NCI-H82 (cell line): ENCODE measurements at regions not wholly inside any gene's neighbourhood (a gene's known extent, or its start where the extent isn't known, plus 50 kb on each side); places are given as distances from the start of the nearest gene placed in this dataset.

ENCODE experiments used
- DNase-seq: peaks from one replicate; lab custom pipeline; 2025; lab: John Stamatoyannopoulos, UW

DNA sequence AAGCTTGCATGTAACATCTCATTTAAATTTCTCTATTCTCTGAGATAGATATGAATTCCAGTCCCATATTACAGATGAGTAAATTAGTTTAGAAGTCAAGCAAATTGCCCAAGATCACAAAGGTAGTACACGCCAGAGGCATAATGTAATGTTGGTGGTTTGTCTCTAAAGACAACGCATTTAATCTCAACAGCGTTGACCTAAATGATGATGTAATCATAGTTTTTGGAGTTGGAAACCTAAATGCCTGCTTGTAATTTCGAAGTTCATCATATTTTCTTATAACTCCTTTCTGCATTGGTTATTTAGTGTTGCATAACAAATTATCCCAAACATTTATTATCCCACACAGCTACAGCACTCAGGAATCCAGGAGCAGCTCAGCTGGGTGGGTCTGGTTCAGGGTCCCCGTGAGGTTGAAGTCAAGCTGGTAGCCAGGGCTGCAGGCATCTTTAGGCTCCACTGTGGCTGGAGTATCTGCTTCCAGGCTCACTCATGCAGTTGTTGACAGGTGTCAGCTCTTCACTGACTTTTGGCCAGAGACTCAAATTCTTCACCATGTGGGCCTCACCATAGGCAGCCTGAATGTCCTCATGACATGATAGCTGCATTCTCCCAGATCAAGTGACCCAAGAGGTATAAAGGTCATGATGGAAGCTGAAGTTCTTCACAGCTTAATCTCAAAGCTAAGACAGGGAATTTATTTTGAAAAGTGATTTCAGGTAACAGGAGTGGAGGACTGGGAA lies 122.0 kb upstream of the SPTLC3 start:
- no peak for DNase-seq

DNA sequence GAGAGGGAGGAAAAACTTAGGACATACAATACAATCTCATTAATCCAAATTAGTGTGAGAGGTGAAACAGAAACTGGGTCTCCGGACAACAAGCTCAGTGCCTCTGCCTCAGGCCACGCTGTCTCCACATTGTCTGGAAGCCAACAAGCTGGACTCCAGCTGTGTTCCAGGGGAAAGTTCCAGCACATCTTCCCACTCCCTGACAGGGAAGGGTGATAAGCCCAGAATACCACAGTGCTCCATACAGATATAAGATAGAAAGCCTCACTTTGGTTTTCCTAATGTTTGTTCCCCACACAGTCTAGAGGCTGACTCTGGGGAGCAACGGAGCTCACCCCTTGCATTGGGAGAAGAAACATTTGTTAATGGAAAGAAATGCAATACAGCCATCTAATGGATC lies 117.1 kb upstream of the SPTLC3 start:
- no peak for DNase-seq

DNA sequence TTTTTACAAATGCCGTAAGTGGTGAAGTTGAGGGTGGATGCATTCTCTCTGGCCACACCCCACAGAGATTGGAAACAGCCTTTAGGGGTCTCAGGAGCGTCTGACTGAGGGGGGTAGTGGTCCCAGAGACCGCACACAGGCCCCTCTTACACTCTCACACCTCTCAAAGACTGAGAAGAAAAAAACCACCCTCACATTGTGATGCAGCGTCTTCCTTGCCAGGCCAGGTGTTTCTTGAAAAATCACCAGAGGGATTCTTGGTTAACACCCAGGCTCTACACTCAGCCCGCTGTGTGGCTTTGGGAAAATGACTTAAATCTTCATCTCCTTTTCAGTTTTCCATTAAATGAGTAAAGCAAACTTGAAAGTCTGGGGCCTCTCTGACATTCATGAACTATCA lies 115.8 kb upstream of the SPTLC3 start:
- DNase-seq = no peak

DNA sequence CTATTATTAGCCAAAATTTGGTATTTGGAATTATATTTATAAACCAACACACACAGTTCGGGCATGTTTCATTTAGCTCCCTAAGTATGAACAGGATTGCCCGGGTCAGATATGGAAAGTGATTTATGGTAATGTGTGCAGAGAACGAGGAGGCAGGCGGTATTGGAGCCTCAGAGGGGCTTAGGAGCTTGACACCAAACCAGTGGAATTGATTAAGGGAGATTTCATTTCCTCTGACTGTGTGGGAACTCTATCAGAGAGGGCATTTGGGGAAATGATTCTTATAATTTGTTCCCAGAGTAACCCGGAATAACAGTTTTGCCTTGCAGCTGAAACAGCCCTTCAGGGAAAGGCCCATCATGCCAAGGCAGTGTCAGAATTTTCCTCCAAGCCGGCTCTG lies 115.1 kb upstream of the SPTLC3 start:
- DNase-seq = no peak

DNA sequence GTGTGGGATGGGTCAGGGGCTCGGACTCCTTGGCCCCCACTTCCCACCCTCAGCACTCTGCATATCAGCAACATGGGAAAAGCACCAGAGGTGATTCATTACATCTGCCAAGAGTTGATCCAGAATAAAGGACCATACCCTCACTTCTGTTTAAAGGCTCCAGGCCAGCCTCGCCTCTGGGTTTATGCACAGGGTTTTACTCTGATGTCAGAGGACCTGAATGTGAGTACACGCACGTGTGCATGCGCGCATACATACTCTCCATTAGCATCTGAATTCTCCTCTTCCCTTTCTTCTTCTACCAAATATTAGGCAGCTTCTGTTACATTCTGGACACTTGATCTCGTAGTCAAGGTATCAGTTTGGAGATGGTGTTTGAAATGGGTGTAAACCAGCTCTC lies 114.7 kb upstream of the SPTLC3 start:
- DNase-seq = no peak

DNA sequence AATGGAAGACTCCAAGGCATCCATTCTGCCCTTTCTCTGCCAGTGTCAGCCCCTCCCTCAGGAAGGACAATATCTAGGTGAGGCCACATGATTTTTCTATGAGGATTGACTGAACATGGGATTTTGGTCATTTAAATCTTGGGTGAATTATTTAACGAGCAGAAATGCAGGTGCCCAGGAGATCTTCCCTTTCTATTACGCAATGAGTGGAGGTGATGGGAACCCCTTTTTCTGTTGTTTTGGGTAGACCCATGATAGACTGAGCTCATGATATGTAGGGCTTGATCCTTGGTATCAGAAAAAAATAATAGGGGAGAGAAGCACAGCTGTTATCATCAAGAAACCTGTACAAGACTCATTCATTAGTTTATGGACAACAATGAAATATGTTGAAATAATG lies 112.6 kb upstream of the SPTLC3 start:
- DNase-seq = no peak

DNA sequence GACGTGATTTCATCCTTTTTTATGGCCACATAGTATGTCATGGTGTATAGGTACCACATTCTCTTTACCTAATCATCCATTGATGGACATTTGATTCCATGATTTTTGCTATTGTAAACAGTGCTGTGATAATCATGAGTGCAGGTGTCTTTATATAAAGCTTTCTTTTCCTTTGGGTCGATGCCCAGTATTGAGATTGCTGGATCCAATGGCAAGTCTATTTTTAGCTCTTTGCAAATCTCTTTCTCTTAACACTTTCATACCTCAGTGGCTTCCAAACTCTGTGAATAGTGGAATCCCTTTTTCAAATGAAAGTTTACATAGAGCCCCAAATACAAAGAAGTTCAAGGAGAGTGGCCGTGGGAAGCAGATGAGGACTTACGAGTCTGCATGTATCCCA lies 105.8 kb upstream of the SPTLC3 start:
- DNase-seq = no peak

DNA sequence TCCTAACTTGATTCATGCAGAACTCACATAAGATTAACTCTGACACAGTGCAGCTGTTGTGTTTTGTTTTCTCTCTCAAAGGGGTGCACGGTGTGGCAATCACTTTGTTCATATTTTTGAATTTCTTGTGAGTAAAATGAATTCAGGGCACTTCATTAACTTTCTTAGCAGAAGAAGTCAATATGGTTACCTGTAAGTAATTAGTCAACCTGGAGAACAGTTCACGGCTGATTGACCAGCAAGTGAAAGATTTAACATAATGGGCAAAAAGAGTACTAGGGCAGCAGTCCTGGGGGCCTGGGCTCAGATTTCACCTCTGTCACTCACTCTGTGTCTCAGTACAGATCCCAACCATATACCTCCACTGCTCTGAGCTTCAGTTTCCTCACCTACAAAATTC lies 102.4 kb upstream of the SPTLC3 start:
- DNase-seq = no peak

DNA sequence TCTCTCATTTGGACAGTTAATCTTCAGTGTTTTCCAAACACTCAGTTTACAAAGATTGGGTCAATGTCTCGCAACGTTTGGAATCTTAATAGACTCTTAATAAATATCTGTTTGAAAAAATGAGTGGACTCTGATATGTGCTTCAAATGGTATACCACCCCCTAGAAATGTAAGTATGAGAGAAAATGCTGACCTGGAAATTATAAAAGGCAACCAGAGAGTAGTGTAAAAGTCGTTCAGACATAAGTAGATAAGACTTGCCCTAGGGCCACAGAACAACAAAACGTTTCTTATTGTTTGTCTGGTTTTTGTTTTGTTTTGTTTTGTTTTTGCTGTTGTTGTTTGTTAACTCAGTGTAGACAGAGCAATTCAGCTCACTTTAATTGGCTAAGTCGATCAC lies 97.4 kb upstream of the SPTLC3 start:
- no peak for DNase-seq

DNA sequence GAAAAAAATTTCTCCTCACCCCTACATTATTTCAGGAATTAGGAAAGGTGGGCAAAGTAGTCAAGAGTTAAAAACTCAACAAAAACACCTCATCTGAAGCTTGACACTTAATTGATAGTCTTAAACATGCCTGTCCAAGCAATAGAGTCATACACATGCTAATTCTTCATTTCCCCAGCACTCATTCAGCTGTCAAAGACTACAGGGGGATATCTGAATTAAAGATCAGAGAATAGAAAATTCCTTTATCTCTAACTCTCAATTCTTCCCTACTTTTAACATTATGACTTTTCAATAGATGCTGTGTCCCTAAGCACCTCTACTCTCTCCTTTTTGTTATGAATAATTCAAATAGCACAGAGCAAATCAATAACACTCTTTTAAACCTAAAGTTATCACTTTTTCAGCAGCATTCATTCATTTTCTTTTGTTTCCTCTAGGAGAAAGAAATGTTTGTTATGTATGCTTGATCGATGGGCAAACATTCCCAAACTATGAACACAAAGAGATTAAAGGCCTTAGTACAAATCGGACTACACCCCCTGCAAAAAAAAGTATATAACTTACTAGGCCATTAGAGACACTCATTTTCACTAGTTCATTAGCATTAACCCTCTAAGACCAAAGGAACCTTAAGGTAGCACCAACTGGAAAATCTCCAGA lies 94.9 kb upstream of the SPTLC3 start:
- DNase-seq = no peak

DNA sequence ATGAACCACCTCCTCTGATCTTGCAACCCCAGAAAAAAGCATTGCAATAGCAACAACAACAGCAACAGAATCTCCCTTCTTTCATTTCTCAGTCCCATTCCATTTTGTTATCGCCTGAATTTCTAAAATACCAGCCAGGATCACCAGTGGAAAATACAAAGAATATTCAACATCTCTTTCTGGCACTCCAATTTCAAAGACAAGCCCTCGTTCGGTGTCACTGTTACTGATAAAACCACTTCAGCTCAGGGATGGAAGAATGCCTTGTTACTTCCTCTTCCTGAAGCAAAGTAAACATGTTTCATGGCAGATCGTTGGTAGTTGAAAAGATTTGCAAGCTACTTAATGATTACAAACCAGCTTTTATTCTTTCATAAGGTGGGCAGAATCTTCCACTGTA lies 94.0 kb upstream of the SPTLC3 start:
- no peak for DNase-seq

DNA sequence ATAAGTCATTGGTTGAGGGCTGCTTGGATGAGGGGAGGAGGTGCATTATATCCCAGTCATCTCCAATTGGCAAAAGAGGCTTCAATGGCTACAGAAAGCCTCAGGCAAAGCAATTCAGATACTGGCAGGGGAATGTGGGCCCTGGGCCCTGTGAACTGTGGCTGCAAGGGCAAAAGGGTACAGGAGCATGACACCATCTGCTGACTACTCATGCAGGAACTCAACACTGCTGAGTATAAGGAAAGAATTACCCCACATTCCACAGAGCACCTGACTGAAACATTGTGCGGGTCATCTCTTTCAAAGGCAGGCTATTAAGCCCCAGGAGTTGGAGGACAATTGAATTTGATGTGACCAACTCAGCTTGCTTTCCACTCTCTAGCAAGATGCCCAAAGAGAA lies 92.1 kb upstream of the SPTLC3 start:
- DNase-seq = no peak

DNA sequence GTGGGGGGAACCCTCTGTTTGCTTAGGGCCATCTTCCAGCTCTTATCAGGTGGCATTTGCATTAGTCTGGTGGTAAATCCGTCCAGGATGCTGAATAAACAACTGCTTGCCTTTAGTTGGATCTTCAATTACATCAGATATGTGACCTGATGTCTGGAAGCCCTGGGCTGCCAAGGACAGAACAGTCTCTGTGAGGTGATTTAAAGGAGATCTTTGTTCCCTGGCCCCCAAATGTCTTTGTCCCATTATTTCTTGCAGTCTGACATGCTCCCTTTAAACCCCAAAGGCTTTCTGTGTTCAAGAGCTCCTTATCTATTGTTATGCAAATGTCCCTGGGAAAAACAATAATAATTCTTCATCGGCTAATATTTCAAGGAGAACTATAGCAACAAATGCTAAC lies 84.6 kb upstream of the SPTLC3 start:
- peak; percentile 26 for DNase-seq

DNA sequence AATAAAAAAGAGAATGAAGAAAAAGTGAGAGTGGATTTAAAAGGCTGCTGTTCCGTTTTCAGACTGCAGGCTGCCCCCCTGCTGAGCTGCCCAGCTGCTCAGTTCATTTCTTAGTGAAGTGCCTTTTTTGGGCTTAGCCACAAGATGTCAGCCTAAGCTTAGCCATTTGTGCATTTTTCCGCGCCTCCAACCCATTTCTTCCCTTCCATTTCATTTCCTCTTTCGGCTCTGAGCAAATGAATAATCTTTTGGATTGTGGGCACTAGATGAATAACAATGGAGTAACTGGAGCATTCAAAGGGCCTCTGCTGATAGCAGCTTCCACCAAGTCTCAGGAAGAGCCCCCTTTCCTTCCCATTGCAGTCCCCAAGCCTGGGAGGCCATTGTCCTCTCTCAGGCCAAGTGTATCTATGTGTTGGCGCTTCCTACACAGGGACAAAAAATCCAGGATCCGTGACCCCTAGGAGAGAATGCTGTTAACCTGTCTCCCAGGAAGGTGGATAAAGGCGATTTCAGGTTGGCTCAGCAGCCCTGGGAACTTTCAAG lies 83.5 kb upstream of the SPTLC3 start:
- DNase-seq = peak; percentile 91

DNA sequence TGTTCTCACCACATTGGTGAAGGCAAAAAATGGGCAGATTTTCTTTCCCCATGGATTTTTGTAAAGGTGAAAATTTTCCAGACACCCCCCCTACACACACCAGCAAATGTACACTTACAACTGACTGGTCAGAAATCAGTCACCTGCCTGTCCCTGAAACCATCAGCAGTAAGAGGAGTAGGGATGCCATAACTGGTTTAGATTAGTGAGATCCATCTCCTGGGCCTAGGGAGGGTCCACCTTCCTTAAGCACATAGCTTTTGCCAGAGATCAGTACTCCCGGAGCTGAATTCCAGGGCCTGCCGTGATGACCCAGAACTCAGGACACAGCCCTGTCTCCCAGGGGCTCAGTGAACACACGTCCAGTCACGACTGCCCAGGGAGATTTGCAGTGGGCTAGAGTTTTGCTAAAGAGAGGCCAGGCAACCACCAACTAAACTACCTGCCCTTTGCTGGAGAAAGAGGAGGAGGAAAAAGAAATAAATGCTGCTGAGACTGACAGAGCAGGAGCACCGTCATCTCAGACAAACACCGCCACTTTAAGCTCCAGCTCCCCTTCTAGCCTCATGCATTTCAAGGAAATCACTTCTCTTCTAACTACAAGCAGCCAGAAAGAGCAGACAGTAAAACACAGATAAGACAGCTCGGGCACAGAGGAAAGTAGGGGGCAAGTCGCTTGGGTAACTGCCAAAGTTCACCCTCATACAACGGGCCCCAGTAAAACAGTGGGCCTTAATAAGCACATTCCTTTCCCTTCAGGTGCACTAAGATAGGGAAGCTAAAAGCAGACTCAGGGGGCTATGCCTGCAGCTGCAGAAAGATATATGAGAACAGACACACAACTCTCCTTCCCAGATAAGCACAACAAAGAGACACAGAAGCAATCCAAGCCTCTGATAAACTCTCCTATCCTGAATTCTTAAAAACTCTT lies 82.6 kb upstream of the SPTLC3 start:
- no peak for DNase-seq

DNA sequence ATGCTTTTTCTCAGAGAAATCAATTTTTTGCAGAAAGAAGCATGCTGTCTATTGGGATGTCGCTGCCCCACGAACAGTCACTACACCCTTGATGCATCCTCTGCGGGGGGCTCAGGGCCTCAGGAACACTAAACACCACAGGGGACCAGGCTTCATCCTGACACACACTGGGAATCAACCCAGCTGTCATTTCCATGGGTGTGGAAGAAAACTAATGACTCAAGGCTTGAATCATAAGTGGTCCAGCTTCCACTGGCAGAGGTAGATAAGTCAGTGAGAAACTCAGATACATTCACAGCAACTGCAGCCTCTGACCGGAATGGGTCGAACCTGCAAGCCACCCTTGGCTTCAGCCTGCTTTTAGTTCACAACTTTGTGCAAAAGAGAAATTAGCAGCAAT lies 81.3 kb upstream of the SPTLC3 start:
- DNase-seq = no peak

DNA sequence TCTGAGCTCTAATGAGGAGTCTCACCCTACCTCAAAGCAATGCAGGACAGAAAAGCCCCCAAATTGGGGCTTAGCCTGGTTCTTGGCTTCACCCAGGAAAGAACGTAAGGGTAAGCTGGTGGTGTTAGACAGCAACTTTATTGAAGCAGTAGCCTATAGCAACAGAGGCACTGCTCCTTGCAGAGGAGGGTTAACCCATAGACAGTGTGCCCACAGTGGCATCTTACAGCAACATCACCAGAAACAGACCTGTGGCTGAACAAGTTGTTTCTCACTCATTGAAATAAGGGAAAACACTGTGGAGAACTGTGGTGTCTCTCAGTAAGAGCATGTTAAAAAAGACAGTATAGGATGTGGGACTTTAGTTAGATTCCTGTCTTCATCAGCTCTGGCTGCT lies 80.4 kb upstream of the SPTLC3 start:
- no peak for DNase-seq

DNA sequence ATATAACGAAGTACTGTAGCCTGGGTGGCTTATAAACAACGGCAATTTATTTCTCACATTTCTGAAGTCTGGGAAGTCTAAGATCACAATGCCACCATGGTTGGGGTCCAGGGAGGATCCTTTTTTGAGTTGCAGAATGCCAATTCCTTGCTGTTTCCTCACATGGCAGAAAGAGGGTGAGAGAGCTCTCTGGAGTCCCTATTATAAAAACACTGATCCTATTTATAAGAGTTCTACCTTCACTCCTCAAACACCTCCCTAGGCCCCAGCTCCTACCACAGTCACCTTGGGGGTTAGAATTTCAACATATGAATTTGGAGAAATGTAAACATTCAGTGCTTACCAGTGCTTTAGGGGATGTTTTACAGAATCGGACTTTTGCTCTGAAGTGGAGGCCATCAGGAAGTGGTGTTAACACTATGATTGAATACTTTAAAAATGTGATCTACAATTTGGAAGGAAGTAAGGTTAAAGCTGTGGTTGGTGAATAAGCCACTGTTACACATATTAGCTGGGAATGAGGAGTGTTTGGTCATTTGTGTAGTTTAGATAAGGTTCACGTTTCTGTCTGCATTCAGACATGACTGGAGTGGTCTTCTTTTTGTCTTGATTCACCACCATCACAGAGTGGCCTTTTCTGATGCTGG lies 79.9 kb upstream of the SPTLC3 start:
- DNase-seq = no peak

DNA sequence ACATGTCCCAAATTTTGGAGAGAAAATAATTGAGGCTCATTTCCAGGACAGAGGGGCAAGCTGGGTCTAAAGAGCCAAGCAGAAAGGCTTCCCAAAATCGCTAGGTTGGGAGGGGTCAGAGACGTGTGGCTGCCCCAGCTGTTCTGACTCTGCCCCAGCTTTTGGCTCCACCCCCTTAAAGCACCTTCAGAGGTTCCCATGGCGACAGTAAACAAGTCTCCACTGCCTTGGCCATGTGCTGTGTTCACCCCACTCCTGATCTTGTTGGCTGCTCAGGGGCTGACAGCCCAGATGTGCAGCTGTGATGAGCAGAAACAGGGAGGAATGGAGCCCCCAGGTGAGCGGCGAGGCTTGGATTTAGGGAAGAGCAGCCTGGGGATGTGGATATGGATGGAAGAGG lies 72.8 kb upstream of the SPTLC3 start:
- peak; percentile 60 for DNase-seq

DNA sequence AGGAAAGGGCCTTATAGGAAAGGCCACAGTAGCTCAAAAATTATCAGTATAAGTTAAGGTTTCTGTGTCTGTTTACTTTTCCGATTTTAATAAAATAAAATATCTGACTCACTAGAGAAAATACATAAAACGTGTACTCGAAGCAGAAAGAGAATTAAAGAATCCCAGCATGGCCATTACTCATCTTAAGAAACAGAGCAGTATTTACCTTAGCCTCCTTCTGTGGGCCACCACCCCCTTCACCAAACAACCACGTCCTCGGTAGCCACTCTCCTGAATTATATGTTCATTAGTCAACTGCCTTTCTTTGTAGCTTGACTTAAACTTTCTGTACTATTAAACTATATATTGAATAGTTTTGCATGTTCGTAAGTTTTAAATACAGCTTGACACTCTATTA lies 72.2 kb upstream of the SPTLC3 start:
- no peak for DNase-seq

DNA sequence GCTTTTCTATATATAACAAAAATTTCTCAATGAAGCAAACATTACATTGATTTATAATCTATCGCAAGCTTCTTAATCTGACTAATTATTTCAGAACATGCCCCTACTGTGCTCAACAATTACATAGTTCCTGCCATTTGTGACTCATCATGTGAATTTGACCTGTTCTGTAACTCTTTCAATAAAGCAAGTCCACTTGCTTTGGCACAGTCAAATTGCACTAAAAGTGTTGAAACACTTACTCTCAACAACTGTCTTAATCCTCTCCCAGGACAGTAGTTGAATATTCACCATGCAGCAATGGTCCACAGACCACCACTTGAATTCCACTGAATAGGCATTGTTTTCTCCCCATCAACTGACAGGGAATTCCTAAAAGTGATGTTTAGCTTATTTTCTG lies 67.7 kb upstream of the SPTLC3 start:
- DNase-seq = no peak

DNA sequence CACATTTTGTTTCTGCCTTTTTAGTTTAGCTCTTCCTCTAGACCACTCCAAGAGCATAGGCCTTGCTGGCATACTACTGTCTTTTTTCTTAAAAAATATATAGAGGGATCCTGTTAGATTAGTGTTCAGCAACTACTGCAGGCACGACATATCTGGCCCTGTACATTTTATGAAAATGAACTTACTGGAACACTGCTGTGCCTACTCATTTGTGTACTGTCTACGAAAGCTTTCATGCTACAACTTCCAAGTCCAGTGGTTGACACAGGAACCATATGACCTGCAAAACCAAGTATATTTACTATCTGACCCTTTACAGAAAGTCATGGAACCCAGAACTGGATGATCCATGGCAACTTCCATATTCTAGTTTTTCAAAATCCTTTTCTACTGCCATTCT lies 66.6 kb upstream of the SPTLC3 start:
- DNase-seq = no peak
